H9 (cell line): ENCODE measurements at regions not wholly inside any gene's neighbourhood (a gene's known extent, or its start where the extent isn't known, plus 50 kb on each side); places are given as distances from the start of the nearest gene placed in this dataset.

Source experiments
- DNase-seq: peaks from one replicate; pipeline ENCODE4 v3.0.0-alpha.2; 2017
- H2AFZ ChIP-seq: one replicate; pipeline ENCODE4 v1.6.1; 2013; ENCODE audit warnings: mild to moderate bottlenecking, low read length, control low read depth, moderate library complexity
- H2AK5ac ChIP-seq: 2 replicates; pipeline ENCODE4 v1.6.1; 2013; ENCODE audit warnings: low read length, control low read depth, mixed read lengths; ENCODE audit not compliant: insufficient read length
- H2BK120ac ChIP-seq: one replicate; pipeline ENCODE4 v1.6.1; 2013; ENCODE audit warnings: low read depth, mild to moderate bottlenecking, low read length, control low read depth, inconsistent platforms; ENCODE audit not compliant: poor library complexity, severe bottlenecking
- H2BK12ac ChIP-seq: 2 replicates; pipeline ENCODE4 v1.6.1; 2013; ENCODE audit warnings: low read length, control low read depth, mixed read lengths, low read depth; ENCODE audit not compliant: insufficient read length
- H2BK15ac ChIP-seq: 2 replicates; pipeline ENCODE4 v1.6.1; 2013; ENCODE audit warnings: low read depth, low read length, control low read depth
- H2BK20ac ChIP-seq: one replicate; pipeline ENCODE4 v1.6.1; 2013; ENCODE audit warnings: low read depth, mild to moderate bottlenecking, low read length, control low read depth, inconsistent platforms; ENCODE audit not compliant: poor library complexity, severe bottlenecking
- H2BK5ac ChIP-seq: 2 replicates; pipeline ENCODE4 v1.6.1; 2013; ENCODE audit warnings: low read length, control low read depth, mixed read lengths; ENCODE audit not compliant: insufficient read length
- H3K14ac ChIP-seq: 2 replicates; pipeline ENCODE4 v1.6.1; 2013; ENCODE audit warnings: low read length, control low read depth; ENCODE audit not compliant: insufficient read depth
- H3K18ac ChIP-seq: 2 replicates; pipeline ENCODE4 v1.6.1; 2013; ENCODE audit warnings: low read depth, mild to moderate bottlenecking, mixed read lengths, low read length, control low read depth; ENCODE audit not compliant: insufficient read length
- H3K23ac ChIP-seq: 2 replicates; pipeline ENCODE4 v1.6.1; 2013; ENCODE audit warnings: low read length, control low read depth, mixed read lengths, low read depth; ENCODE audit not compliant: insufficient read length
- H3K23me2 ChIP-seq: 2 replicates; pipeline ENCODE4 v1.6.1; 2013; ENCODE audit warnings: low read depth, mild to moderate bottlenecking, mixed read lengths, low read length, control low read depth; ENCODE audit not compliant: insufficient read length, poor library complexity, severe bottlenecking
- H3K27ac ChIP-seq: 2 replicates; pipeline ENCODE4 v1.5.1; 2013; ENCODE audit warnings: low read length, control low read depth, mixed read lengths, low read depth; ENCODE audit not compliant: insufficient read length
- H3K27me3 ChIP-seq: 2 replicates; pipeline ENCODE4 v1.6.1; 2013; ENCODE audit warnings: low read length, control low read depth, inconsistent platforms; ENCODE audit not compliant: insufficient read depth
- H3K4ac ChIP-seq: 2 replicates; pipeline ENCODE4 v1.6.1; 2013; ENCODE audit warnings: low read depth, mild to moderate bottlenecking, control low read depth, inconsistent platforms, low read length, moderate library complexity
- H3K4me1 ChIP-seq: 2 replicates; pipeline ENCODE4 v1.6.1; 2013; ENCODE audit warnings: low read length, control low read depth, inconsistent platforms; ENCODE audit not compliant: insufficient read depth
- H3K4me2 ChIP-seq: 2 replicates; pipeline ENCODE4 v1.6.1; 2013; ENCODE audit warnings: low read length, control low read depth, mixed read lengths; ENCODE audit not compliant: insufficient read length, insufficient read depth
- H3K56ac ChIP-seq: 2 replicates; pipeline ENCODE4 v1.6.1; 2013; ENCODE audit warnings: low read depth, mild to moderate bottlenecking, mixed read lengths, low read length, control low read depth; ENCODE audit not compliant: insufficient read length
- H3K79me1 ChIP-seq: 2 replicates; pipeline ENCODE4 v1.6.1; 2013; ENCODE audit warnings: low read depth, mild to moderate bottlenecking, moderate library complexity, low read length, control low read depth, inconsistent platforms; ENCODE audit not compliant: insufficient read depth, poor library complexity, severe bottlenecking
- H3K79me2 ChIP-seq: 2 replicates; pipeline ENCODE4 v1.6.1; 2013; ENCODE audit warnings: low read length, control low read depth, inconsistent platforms; ENCODE audit not compliant: insufficient read depth
- H3K9ac ChIP-seq: 2 replicates; pipeline ENCODE4 v1.6.1; 2013; ENCODE audit warnings: low read length, control low read depth, mixed read lengths; ENCODE audit not compliant: insufficient read length; ENCODE audit errors: extremely low read depth
- H3K9me3 ChIP-seq: one replicate; pipeline ENCODE4 v1.6.1; 2013; ENCODE audit warnings: low read depth, low read length, inconsistent platforms; ENCODE audit not compliant: control insufficient read depth
- H3T11ph ChIP-seq: one replicate; pipeline ENCODE4 v1.6.1; 2013; ENCODE audit warnings: mild to moderate bottlenecking, low read length, control low read depth, inconsistent platforms
- H4K20me1 ChIP-seq: one replicate; pipeline ENCODE4 v1.6.1; 2013; ENCODE audit not compliant: control insufficient read depth, insufficient read length, insufficient read depth
- H4K5ac ChIP-seq: 2 replicates; pipeline ENCODE4 v1.6.1; 2013; ENCODE audit warnings: low read depth, mild to moderate bottlenecking, mixed read lengths, low read length, control low read depth; ENCODE audit not compliant: insufficient read length
- H4K8ac ChIP-seq: replicated peaks from 2 replicates; pipeline ENCODE4 v1.6.1; 2013; ENCODE audit warnings: low read length, control low read depth, mixed read lengths, low read depth; ENCODE audit not compliant: insufficient read length
- H4K91ac ChIP-seq: 2 replicates; pipeline ENCODE4 v1.6.1; 2013; ENCODE audit warnings: low read depth, mild to moderate bottlenecking, moderate library complexity, mixed read lengths, low read length, control low read depth; ENCODE audit not compliant: insufficient read length
- H3K27ac Mint-ChIP-seq, 3 experiments: 2 replicates in 2 of 3; 3 replicates in 1 of 3; pipeline ENCODE4 v1.8.0; 2020 to 2021; ENCODE audit warnings: mixed read lengths in 3 of 3, mild to moderate bottlenecking in 1 of 3, moderate library complexity in 1 of 3
- H3K27me3 Mint-ChIP-seq: 2 replicates; pipeline ENCODE4 v1.8.0; 2021; ENCODE audit warnings: low read depth, mild to moderate bottlenecking, moderate library complexity, mixed read lengths
- H3K36me3 Mint-ChIP-seq, 3 experiments: 2 replicates in 2 of 3; 3 replicates in 1 of 3; pipeline ENCODE4 v1.8.0; 2020 to 2021; ENCODE audit warnings: low read depth in 3 of 3, mixed read lengths in 3 of 3; ENCODE audit not compliant: insufficient read depth in 1 of 3
- H3K4me1 Mint-ChIP-seq, 2 experiments: 2 replicates each; pipeline ENCODE4 v1.8.0; 2020; ENCODE audit warnings: mixed read lengths in 2 of 2
- H3K4me3 Mint-ChIP-seq, 2 experiments: 2 replicates in 1 of 2; 3 replicates in 1 of 2; pipeline ENCODE4 v1.8.0; 2020 to 2021; ENCODE audit warnings: mild to moderate bottlenecking in 2 of 2, mixed read lengths in 2 of 2, moderate library complexity in 1 of 2
- H3K9me3 Mint-ChIP-seq, 2 experiments: 2 replicates in 1 of 2; 3 replicates in 1 of 2; pipeline ENCODE4 v1.8.0; 2020; ENCODE audit warnings: mild to moderate bottlenecking in 2 of 2, mixed read lengths in 2 of 2, moderate library complexity in 1 of 2
- WGBS: extraction: QIAGEN DNeasy Blood & Tissue Kit; methylation state at CpG from one replicate; pipeline ENCODE4 v1.1.7; 2013; ENCODE audit warnings: missing lambda C conversion rate, low lambda C conversion rate, mixed read lengths; ENCODE audit not compliant: insufficient read length; ENCODE audit errors: extremely low coverage; 5-methylcytosine and 5-hydroxymethylcytosine counted together
- TF ChIP-seq, protein P1 (sequence below): fragments of 200-600 bp; sonication (generic); conservative IDR thresholded peaks from 3 replicates; pipeline ENCODE4 v1.8.0; 2021; ENCODE audit warnings: antibody characterized with exemption, mild to moderate bottlenecking

DNA sequence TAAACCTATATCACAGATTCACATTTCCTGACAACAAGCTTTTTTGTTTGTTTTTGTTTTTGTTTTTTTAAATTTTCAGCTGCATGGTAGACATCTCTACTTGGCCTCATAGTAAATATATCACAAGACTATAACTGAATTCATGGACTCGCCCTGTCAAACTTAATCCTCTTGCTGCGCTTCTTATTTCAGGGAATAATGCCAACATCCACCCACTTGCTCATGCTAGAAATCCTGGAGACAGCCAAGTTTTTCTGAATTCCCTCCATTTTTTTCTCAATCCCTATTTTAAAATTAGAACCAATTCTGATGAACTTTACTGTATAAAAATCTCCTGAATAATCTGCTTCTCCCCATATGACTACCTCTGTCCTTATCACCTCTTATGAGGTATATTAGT lies 283.6 kb upstream of the RPS23 start:
- Histone ChIP-seq H3K79me2 (no peaks in the 10 kb centered on the region), H4K8ac (no peak overlapping the region), H4K20me1 (no peaks in the 10 kb centered on the region), H2BK120ac (no peak overlapping the region), H4K5ac (no peak overlapping the region), H3K27me3 (no peaks in the 10 kb centered on the region), H3K4me2 (no peak overlapping the region), H3K23me2 (no peaks in the 10 kb centered on the region), H3K23ac (no peak overlapping the region), H3K79me1 (no peaks in the 10 kb centered on the region), H2AFZ (no peak overlapping the region), H4K91ac (no peak overlapping the region), H3K56ac (no peak overlapping the region), H3T11ph (no peak overlapping the region), H2BK15ac (no peak overlapping the region), H3K14ac (no peak overlapping the region), H2BK5ac (no peak overlapping the region), H2BK12ac (no peak overlapping the region), H3K9me3 (no peaks in the 10 kb centered on the region), H2BK20ac (no peak overlapping the region), H3K18ac (no peak overlapping the region), H3K9ac (no peak overlapping the region), H3K4me1 (no peaks in the 10 kb centered on the region), H3K4ac (no peak overlapping the region), H3K27ac (no peak overlapping the region), H2AK5ac (no peak overlapping the region)
- Mint-ChIP-seq H3K36me3 (peaks cover 0 to 6% (median 2%) of the 10 kb centered on the region in 3 experiments; a peak in 2 of 7 replicates), H3K27ac (no peak overlapping the region), H3K4me1 (no peaks in the 10 kb centered on the region), H3K27me3 (no peaks in the 10 kb centered on the region), H3K4me3 (no peak overlapping the region), H3K9me3 (peaks cover 0 to 2% of the 10 kb centered on the region in 2 experiments; a peak in 1 of 5 replicates)
- TF ChIP-seq, protein P1, sequence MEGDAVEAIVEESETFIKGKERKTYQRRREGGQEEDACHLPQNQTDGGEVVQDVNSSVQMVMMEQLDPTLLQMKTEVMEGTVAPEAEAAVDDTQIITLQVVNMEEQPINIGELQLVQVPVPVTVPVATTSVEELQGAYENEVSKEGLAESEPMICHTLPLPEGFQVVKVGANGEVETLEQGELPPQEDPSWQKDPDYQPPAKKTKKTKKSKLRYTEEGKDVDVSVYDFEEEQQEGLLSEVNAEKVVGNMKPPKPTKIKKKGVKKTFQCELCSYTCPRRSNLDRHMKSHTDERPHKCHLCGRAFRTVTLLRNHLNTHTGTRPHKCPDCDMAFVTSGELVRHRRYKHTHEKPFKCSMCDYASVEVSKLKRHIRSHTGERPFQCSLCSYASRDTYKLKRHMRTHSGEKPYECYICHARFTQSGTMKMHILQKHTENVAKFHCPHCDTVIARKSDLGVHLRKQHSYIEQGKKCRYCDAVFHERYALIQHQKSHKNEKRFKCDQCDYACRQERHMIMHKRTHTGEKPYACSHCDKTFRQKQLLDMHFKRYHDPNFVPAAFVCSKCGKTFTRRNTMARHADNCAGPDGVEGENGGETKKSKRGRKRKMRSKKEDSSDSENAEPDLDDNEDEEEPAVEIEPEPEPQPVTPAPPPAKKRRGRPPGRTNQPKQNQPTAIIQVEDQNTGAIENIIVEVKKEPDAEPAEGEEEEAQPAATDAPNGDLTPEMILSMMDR, result no peak
- no CpG with 5 or more reads among the region's 2 CpGs for WGBS
- no peak for DNase-seq
